ENCODE measurements at regions not wholly inside any gene's neighbourhood (a gene's known extent, or its start where the extent isn't known, plus 50 kb on each side); places are given as distances from the start of the nearest gene placed in this dataset.
"Not testable (repeated sequence)": the region's sequence is repeated elsewhere in the genome, so short reads cannot be mapped to it uniquely, and the experiment has no call there.

GRCh38 chr4:62510228-62510627, 1310.1 kb downstream of the ADGRL3 start:
- CTCF ChIA-PET (ENCODE audit: unreplicated experiment) = no interaction called here
- POLR2A ChIA-PET = no interaction called here
- no peak overlapping the region for H3K4me3 ChIP-seq (ENCODE audit: low read depth, low read length, poor library complexity, severe bottlenecking)
- intact Hi-C loops (cut with micrococcal nuclease; ENCODE audit: unreplicated experiment) = no loop called here
- no peaks in the 10 kb centered on the region for H3K4me1 ChIP-seq (ENCODE audit: insufficient read depth, low read length, poor library complexity, severe bottlenecking)
- H3K9me2 ChIP-seq (ENCODE audit: insufficient read depth, low read length) = no peaks in the 10 kb centered on the region
- no peak overlapping the region for H2AFZ ChIP-seq (ENCODE audit: low read length)
- H3K9me3 ChIP-seq (ENCODE audit: low read length) = no peaks in the 10 kb centered on the region
- H3K79me2 ChIP-seq (ENCODE audit: insufficient read depth, low read depth, low read length) = no peaks in the 10 kb centered on the region
- TF ChIP-seq EZH2phosphoT487 (IDR thresholded peaks at IDR 0.05; ENCODE audit: borderline replicate concordance, low read depth, low read length) = no peak
- TF ChIP-seq CTCF (conservative IDR thresholded peaks at IDR 0.05; ENCODE audit: low read length) = no peak
- H3K36me3 ChIP-seq (ENCODE audit: insufficient read depth, low read length) = no peaks in the 10 kb centered on the region
- no peak overlapping the region for H3K27ac ChIP-seq (ENCODE audit: low read depth, low read length, poor library complexity, severe bottlenecking)
- no peak overlapping the region for H3K4me2 ChIP-seq (ENCODE audit: low read length)
- no peak for DNase-seq (ENCODE audit: low spot score)
- no TSS peak for BruUV-seq (replicated peaks)
- H4K20me1 ChIP-seq (ENCODE audit: insufficient read depth, low read length) = no peaks in the 10 kb centered on the region

GRCh38 chr4:62500296-62500695, 1300.2 kb downstream of the ADGRL3 start:
- H3K4me2 ChIP-seq (ENCODE audit: low read length) = no peak overlapping the region
- ChIA-PET CTCF (ENCODE audit: unreplicated experiment) (no interaction called here), POLR2A (no interaction called here)
- H4K20me1 ChIP-seq (ENCODE audit: insufficient read depth, low read length) = no peaks in the 10 kb centered on the region
- no peak overlapping the region for H3K4me3 ChIP-seq (ENCODE audit: low read depth, low read length, poor library complexity, severe bottlenecking)
- no peak for DNase-seq (ENCODE audit: low spot score)
- TF ChIP-seq EZH2phosphoT487 (IDR thresholded peaks at IDR 0.05; ENCODE audit: borderline replicate concordance, low read depth, low read length) (no peak), CTCF (conservative IDR thresholded peaks at IDR 0.05; ENCODE audit: low read length) (no peak)
- H3K4me1 ChIP-seq (ENCODE audit: insufficient read depth, low read length, poor library complexity, severe bottlenecking) = no peaks in the 10 kb centered on the region
- no peaks in the 10 kb centered on the region for H3K79me2 ChIP-seq (ENCODE audit: insufficient read depth, low read depth, low read length)
- no TSS peak for BruUV-seq (replicated peaks)
- H2AFZ ChIP-seq (ENCODE audit: low read length) = no peak overlapping the region
- no peak overlapping the region for H3K27ac ChIP-seq (ENCODE audit: low read depth, low read length, poor library complexity, severe bottlenecking)
- intact Hi-C loops (cut with micrococcal nuclease; ENCODE audit: unreplicated experiment) = no loop called here
- H3K9me3 ChIP-seq (ENCODE audit: low read length) = no peaks in the 10 kb centered on the region
- H3K9me2 ChIP-seq (ENCODE audit: insufficient read depth, low read length) = no peaks in the 10 kb centered on the region
- no peaks in the 10 kb centered on the region for H3K36me3 ChIP-seq (ENCODE audit: insufficient read depth, low read length)

- Histone ChIP-seq H3K79me2 (ENCODE audit: insufficient read depth, low read depth, low read length) (no peaks in the 10 kb centered on the region), H3K27ac (ENCODE audit: low read depth, low read length, poor library complexity, severe bottlenecking) (no peak overlapping the region), H3K4me1 (ENCODE audit: insufficient read depth, low read length, poor library complexity, severe bottlenecking) (no peaks in the 10 kb centered on the region), H3K9me3 (ENCODE audit: low read length) (no peaks in the 10 kb centered on the region), H2AFZ (ENCODE audit: low read length) (no peak overlapping the region), H3K4me3 (ENCODE audit: low read depth, low read length, poor library complexity, severe bottlenecking) (no peak overlapping the region), H4K20me1 (ENCODE audit: insufficient read depth, low read length) (no peaks in the 10 kb centered on the region), H3K4me2 (ENCODE audit: low read length) (no peak overlapping the region), H3K9me2 (ENCODE audit: insufficient read depth, low read length) (no peaks in the 10 kb centered on the region), H3K36me3 (ENCODE audit: insufficient read depth, low read length) (no peaks in the 10 kb centered on the region)
- DNase-seq (ENCODE audit: low spot score) = no peak
- POLR2A ChIA-PET = no interaction called here
- no TSS peak for BruUV-seq (replicated peaks)
- CTCF ChIA-PET (ENCODE audit: unreplicated experiment) = no interaction called here
- intact Hi-C loops (cut with micrococcal nuclease; ENCODE audit: unreplicated experiment) = no loop called here
- TF ChIP-seq EZH2phosphoT487 (IDR thresholded peaks at IDR 0.05; ENCODE audit: borderline replicate concordance, low read depth, low read length) (no peak), CTCF (conservative IDR thresholded peaks at IDR 0.05; ENCODE audit: low read length) (no peak)
Measured at GRCh38 chr4:62495032-62495431, 1294.9 kb downstream of the ADGRL3 start.

GRCh38 chr4:62491756-62492155, 1291.6 kb downstream of the ADGRL3 start:
- CTCF ChIA-PET (ENCODE audit: unreplicated experiment); POLR2A ChIA-PET; H3K9me2 ChIP-seq (ENCODE audit: insufficient read depth, low read length); H3K4me3 ChIP-seq (ENCODE audit: low read depth, low read length, poor library complexity, severe bottlenecking); H3K36me3 ChIP-seq (ENCODE audit: insufficient read depth, low read length); H2AFZ ChIP-seq (ENCODE audit: low read length); H3K4me1 ChIP-seq (ENCODE audit: insufficient read depth, low read length, poor library complexity, severe bottlenecking); intact Hi-C loops (cut with micrococcal nuclease; ENCODE audit: unreplicated experiment); H3K4me2 ChIP-seq (ENCODE audit: low read length); H3K9me3 ChIP-seq (ENCODE audit: low read length); H3K27ac ChIP-seq (ENCODE audit: low read depth, low read length, poor library complexity, severe bottlenecking); H4K20me1 ChIP-seq (ENCODE audit: insufficient read depth, low read length); BruUV-seq (replicated peaks); DNase-seq (ENCODE audit: low spot score); H3K79me2 ChIP-seq (ENCODE audit: insufficient read depth, low read depth, low read length): not testable (repeated sequence)

Data from OCI-LY7 (cell line).